Dedifferentiated amniotic fluid mesenchymal stem cell (primary cell): ENCODE measurements at regions not wholly inside any gene's neighbourhood (a gene's known extent, or its start where the extent isn't known, plus 50 kb on each side); places are given as distances from the start of the nearest gene placed in this dataset.

ENCODE experiments used
- DNase-seq: peaks from one replicate; pipeline ENCODE4 v3.0.0-alpha.2; 2016; ENCODE audit errors: extremely low spot score

DNA sequence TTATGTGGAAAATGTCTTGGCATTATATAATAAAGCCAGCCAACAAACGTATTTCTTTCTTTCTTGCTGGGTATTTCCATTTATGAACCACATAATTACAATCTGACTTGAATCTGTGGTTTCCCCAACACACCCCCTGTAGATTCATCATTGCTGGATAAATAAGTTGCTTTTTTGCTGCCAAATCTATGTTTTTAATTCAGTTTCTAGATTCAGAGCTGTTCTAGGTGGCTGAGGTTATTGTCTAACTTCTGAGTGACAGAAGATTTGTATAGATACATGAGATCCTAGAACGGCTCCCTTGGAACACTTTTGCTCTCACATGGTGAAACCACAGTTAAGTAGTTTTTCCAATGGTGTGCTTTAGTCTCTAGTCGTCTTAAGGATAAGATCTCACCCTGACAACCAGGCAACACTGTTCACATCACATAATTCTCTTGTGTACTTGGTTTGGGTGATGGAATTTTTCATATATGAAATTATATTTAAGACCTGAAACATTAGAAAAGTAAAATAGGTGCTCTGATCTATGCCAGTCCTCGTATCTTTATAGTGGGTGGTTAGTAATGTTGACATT lies 239.1 kb downstream of the KLF12 start:
- DNase-seq: no peak

GRCh38 chr13:73893833-73894232 lies 240.4 kb downstream of the KLF12 start:
- DNase-seq: no peak

DNA sequence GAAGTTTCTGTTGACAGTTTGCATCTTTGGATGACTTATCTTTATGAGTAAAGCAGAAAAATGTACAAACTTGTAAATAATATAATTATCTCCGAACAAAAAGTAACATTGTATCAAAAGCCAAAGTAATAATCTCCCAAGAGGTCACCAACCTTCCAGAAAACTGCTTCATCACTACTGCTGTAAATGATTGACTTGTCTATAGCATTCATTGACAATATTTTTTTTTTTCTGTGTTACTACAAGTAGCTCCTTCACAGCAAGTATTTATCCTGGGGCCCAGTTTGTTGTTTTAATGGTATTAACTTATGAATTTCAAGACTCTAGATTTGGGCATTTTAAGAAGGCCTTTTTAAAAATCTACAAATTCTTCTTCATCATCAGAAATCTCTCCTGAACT lies 242.4 kb downstream of the KLF12 start:
- no peak for DNase-seq

GRCh38 chr13:73883162-73883561 lies 251.0 kb downstream of the KLF12 start:
- no peak for DNase-seq

- DNase-seq: no peak
These were observed 253.8 kb downstream of the KLF12 start for GRCh38 chr13:73880365-73880764.

DNA sequence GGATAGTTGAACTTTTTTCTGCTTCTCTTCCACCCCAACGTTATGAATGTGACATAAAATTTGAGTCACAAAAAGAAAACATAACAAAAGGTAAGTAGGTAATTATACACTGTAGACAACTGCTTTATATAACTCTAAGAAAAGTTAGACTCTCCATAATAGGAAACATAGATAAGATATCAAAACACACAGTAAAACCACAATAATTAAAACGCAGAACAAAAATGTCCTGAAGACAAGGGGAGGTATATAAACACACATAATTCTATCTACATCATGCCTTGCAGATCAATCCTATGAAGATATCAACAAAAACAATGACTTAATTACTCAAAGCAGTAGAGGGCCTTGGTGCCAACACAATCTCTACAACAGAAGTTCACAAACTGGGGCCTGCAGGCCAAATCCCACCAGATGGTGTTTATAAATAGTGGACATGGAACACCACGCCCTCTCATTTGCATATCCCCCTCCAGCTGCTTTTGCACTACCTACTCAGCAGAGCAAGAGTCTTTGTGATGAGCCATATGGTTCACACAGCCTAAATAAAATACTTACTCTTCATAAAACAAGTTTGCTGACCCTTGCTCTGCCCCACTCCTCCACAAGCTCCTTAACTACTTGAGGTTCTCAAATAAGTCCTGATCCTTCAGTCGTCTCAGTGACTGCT lies 254.7 kb downstream of the KLF12 start:
- no peak for DNase-seq

- DNase-seq: no peak
These were observed 256.8 kb downstream of the KLF12 start for GRCh38 chr13:73877399-73877798.

DNA sequence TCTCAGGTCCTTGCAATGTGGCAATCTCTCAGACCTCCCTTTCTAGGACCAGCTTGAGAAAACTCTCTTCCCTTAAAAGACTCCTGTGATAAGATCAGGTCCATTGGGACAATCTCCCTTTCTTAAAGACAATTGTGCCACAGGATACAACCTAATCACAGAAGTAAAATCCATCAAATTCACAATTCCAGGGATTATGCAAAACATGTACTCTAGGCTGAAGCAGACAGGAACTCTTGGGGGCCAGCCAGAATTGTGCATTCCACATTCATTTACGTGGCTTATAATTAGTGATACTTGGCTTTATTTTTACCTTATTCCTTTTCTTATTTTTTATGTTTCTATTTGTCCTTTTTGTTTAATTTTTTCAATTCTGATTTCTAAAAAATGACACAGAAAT lies 257.9 kb downstream of the KLF12 start:
- DNase-seq: no peak

DNA sequence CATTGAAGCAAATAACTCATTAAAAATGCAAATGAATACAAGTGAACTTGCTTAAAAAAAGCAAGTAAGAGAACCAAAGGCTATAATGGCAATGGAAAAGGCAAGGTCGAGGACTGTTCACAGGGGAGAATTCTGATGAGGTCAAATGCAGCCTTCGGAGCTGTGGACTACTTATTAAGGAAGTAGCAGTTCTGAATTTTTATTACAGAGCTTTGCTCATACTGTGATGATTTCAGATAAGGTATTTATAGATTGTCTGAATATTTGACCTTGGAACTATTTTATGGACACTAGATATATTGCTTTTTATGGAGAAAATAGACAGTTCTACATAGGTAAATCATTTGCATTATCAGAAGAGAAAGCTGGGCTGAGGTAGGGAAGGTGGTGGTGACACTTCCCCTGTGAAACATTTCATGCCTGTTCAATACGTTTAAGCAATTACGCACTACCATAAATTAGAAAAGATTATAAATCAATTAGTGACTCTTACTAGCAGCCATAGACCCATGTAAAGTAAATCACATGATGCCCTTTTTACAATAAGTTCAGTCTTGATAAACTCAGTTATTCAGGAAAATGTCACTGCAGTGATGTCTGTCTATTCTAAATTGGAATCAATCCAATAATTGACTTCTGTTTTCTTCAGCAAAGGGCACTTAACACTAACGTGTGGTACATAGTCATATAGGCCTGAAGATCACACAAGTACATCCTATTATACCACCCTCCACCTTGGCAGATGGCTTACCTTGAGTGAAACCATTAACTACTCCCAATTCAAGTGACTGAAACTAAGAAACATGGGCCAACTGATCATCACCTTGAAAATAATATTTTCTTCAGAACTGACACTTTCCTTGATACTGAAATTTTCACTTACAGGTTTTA lies 260.0 kb downstream of the KLF12 start:
- no peak for DNase-seq

DNA sequence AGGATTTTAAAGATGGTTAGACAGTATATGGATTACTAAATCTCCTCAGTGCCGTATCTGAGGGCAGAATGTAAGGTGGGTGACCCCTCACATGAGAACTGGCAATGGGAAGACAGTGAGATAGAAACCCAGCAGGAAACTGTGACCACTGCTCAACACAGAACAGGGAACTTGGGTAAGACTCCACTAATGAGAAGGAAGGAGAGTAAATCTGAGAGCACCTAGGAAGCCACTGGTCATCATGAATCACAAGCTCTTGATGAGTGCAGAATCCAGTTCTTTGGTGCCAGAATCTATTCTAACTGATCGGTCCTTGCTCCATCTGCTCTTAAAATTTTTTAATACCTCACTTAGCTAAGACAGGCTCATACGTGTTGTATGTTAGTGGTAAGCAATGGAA lies 261.8 kb downstream of the KLF12 start:
- DNase-seq: no peak

GRCh38 chr13:73870970-73871935 lies 263.0 kb downstream of the KLF12 start:
- peak; percentile 89 for DNase-seq

- no peak for DNase-seq
These were observed 264.0 kb downstream of the KLF12 start for GRCh38 chr13:73870036-73870741.

GRCh38 chr13:73865027-73865426 lies 269.2 kb downstream of the KLF12 start:
- DNase-seq: no peak

DNA sequence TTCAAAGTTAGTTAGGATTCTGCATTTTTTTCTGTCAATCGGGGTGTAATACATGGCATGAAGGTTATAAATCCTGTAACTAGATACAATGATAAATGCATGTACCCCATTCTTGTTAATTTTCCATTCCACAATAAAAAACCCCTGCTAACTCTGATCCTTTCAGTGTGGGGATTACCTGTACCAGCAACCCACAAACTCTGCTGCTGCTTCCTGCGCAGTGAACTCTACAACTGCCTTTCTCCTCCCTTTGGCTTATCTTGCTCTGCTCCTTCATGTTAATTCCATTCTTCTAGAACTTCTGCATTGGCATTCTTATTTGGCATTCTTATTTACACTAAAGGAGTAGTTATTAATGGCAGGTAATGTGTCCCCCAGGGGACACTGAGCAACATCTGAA lies 273.1 kb downstream of the KLF12 start:
- DNase-seq: no peak

DNA sequence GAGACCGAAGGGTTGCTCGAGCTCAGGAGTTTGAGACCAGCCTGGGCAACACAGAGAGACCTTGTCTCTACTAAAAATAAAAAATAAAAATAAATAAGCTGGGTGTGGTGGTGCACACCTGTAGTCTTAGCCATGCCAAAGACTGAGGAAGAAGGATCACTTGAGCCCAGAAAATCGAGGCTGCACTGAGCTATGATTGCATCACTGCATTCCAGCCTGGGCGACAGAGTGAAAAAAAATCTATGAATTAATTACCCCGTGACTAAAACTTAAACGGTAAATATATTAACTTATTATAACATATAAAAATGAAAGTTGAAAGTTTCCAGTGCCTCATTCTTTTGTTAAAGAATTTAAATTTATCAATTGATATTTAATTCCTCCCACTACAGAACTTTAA lies 273.7 kb downstream of the KLF12 start:
- DNase-seq: no peak

GRCh38 chr13:73859841-73860240 lies 274.4 kb downstream of the KLF12 start:
- DNase-seq: no peak

- DNase-seq: no peak
These were observed 277.1 kb downstream of the KLF12 start for GRCh38 chr13:73857106-73857505.

DNA sequence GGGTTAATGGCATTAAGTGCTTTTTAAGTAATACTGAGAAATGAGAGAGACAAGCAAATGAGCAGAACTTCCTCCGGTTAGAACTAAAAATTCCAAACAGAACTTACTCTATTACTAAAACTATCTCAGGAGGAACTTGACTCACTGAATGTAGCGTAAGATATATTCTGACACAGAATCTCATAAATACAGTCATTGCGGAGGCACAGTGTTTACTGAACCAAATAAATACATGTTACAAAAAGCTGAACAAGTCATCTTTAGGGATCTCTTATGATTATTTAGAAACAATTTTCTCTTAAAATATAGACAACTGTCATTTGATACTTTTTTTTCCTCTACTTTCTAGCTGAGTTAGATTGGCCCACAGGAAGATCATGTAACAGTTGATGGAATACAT lies 283.1 kb downstream of the KLF12 start:
- DNase-seq: no peak

DNA sequence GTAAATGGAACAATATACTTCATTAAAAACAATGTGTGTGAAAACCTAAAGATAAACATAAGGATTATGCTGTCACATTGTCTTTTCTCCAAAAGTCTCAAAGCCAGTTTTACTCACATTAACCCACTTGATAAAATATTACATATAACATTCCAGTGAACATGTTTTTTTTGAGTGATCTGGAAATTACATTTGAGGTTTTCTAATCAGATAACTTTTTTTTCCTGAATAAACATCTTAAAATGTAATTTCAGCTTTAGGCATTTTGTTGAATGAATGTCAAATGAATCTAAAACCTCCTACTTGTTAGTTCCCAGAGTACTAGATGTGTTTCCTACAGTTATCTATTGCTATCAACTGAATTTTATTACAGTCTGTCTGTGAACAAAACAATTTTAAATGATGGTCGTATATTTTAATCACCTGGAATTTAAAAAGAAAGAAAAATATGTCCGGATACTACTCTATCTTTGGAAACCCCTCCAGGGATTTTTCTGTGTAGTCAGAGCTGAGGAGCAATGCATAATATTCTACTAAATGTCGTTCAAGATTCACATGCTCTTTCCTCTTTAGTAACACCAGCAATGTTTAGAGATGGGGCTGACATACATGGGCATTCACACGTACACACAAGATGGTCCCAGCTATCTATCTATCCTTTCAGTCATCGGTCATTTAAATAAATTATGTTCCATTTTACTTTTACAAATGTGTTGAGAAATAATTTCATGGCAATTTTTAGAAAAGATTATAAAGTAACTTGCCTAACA lies 283.9 kb downstream of the KLF12 start:
- no peak for DNase-seq

GRCh38 chr13:73849292-73849691 lies 284.9 kb downstream of the KLF12 start:
- DNase-seq: no peak
